ENCODE measurements at regions not wholly inside any gene's neighbourhood (a gene's known extent, or its start where the extent isn't known, plus 50 kb on each side); places are given as distances from the start of the nearest gene placed in this dataset.

GRCh38 chr2:102951249-102951648 is 189.4 kb downstream of the TMEM182 start:
- Histone ChIP-seq H4K20me1 (ENCODE audit: control insufficient read depth, extremely low read depth, insufficient read depth, low read length) (no peaks in the 10 kb centered on the region), H3K27me3 (ENCODE audit: control insufficient read depth, extremely low read depth, insufficient read depth, low read length) (no peaks in the 10 kb centered on the region), H3K9me3 (ENCODE audit: control insufficient read depth, low read depth, low read length) (no peaks in the 10 kb centered on the region), H3K4me1 (ENCODE audit: control insufficient read depth, extremely low read depth, insufficient read depth, low read length) (no peaks in the 10 kb centered on the region), H3K9ac (ENCODE audit: control insufficient read depth, extremely low read depth, insufficient read depth, low read length) (no peak overlapping the region), H3K27ac (ENCODE audit: control insufficient read depth, insufficient read depth, low read length) (no peak overlapping the region), H3K4me3 (ENCODE audit: control insufficient read depth in 2 of 3, extremely low read depth in 1 of 3, insufficient read depth in 2 of 3, low read depth in 1 of 3, low read length in 3 of 3) (no peak overlapping the region), H3K4me2 (ENCODE audit: control insufficient read depth, extremely low read depth, insufficient read depth, low read depth, low read length) (no peak overlapping the region), H3K79me2 (ENCODE audit: control insufficient read depth, insufficient read depth, low read length) (no peaks in the 10 kb centered on the region), H3K9me1 (ENCODE audit: control insufficient read depth, extremely low read depth, insufficient read depth, low read length) (no peaks in the 10 kb centered on the region), H2AFZ (ENCODE audit: control insufficient read depth, low read length) (no peak overlapping the region), H3K36me3 (ENCODE audit: control insufficient read depth in 2 of 2, extremely low read depth in 1 of 2, insufficient read depth in 2 of 2, low read length in 2 of 2) (no peaks in the 10 kb centered on the region)
- DNase-seq (ENCODE audit: low read depth, low spot score) (no peak), FAIRE-seq (no peak)
- TF ChIP-seq, protein P1, sequence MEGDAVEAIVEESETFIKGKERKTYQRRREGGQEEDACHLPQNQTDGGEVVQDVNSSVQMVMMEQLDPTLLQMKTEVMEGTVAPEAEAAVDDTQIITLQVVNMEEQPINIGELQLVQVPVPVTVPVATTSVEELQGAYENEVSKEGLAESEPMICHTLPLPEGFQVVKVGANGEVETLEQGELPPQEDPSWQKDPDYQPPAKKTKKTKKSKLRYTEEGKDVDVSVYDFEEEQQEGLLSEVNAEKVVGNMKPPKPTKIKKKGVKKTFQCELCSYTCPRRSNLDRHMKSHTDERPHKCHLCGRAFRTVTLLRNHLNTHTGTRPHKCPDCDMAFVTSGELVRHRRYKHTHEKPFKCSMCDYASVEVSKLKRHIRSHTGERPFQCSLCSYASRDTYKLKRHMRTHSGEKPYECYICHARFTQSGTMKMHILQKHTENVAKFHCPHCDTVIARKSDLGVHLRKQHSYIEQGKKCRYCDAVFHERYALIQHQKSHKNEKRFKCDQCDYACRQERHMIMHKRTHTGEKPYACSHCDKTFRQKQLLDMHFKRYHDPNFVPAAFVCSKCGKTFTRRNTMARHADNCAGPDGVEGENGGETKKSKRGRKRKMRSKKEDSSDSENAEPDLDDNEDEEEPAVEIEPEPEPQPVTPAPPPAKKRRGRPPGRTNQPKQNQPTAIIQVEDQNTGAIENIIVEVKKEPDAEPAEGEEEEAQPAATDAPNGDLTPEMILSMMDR (optimal IDR thresholded peaks at IDR 0.05 in 1 of 3, IDR thresholded peaks at IDR 0.05 in 1 of 3, conservative IDR thresholded peaks at IDR 0.05 in 1 of 3; ENCODE audit: extremely low read depth in 1 of 3, insufficient read depth in 2 of 3, low read length in 3 of 3) = no peak
- TF ChIP-seq EZH2 (IDR thresholded peaks at IDR 0.05; ENCODE audit: low read length) = no peak
- dilution Hi-C loops (cut with MboI; ENCODE audit: extremely low pct_ligation_motif_present, low sequenced_read_pairs) = no loop called here

GRCh38 chr2:102967451-102967850 is 205.6 kb downstream of the TMEM182 start:
- H3K9me1 ChIP-seq (ENCODE audit: control insufficient read depth, extremely low read depth, insufficient read depth, low read length) = no peaks in the 10 kb centered on the region
- no peak overlapping the region for H3K9ac ChIP-seq (ENCODE audit: control insufficient read depth, extremely low read depth, insufficient read depth, low read length)
- H3K4me2 ChIP-seq (ENCODE audit: control insufficient read depth, extremely low read depth, insufficient read depth, low read depth, low read length) = no peak overlapping the region
- no peak for TF ChIP-seq EZH2 (IDR thresholded peaks at IDR 0.05; ENCODE audit: low read length)
- TF ChIP-seq, protein P1 (optimal IDR thresholded peaks at IDR 0.05 in 1 of 3, IDR thresholded peaks at IDR 0.05 in 1 of 3, conservative IDR thresholded peaks at IDR 0.05 in 1 of 3; ENCODE audit: extremely low read depth in 1 of 3, insufficient read depth in 2 of 3, low read length in 3 of 3) = no peak
- no peaks in the 10 kb centered on the region for H4K20me1 ChIP-seq (ENCODE audit: control insufficient read depth, extremely low read depth, insufficient read depth, low read length)
- H3K9me3 ChIP-seq (ENCODE audit: control insufficient read depth, low read depth, low read length) = no peaks in the 10 kb centered on the region
- dilution Hi-C loops (cut with MboI; ENCODE audit: extremely low pct_ligation_motif_present, low sequenced_read_pairs) = no loop called here
- FAIRE-seq (no peak), DNase-seq (ENCODE audit: low read depth, low spot score) (no peak)
- no peak overlapping the region for H3K4me3 ChIP-seq (ENCODE audit: control insufficient read depth in 2 of 3, extremely low read depth in 1 of 3, insufficient read depth in 2 of 3, low read depth in 1 of 3, low read length in 3 of 3)
- H3K4me1 ChIP-seq (ENCODE audit: control insufficient read depth, extremely low read depth, insufficient read depth, low read length) = no peaks in the 10 kb centered on the region
- no peak overlapping the region for H2AFZ ChIP-seq (ENCODE audit: control insufficient read depth, low read length)
- H3K27me3 ChIP-seq (ENCODE audit: control insufficient read depth, extremely low read depth, insufficient read depth, low read length) = no peaks in the 10 kb centered on the region
- no peaks in the 10 kb centered on the region for H3K79me2 ChIP-seq (ENCODE audit: control insufficient read depth, insufficient read depth, low read length)
- no peak overlapping the region for H3K27ac ChIP-seq (ENCODE audit: control insufficient read depth, insufficient read depth, low read length)
- H3K36me3 ChIP-seq (ENCODE audit: control insufficient read depth in 2 of 2, extremely low read depth in 1 of 2, insufficient read depth in 2 of 2, low read length in 2 of 2) = no peaks in the 10 kb centered on the region

Data from keratinocyte (primary cell).